ENCODE measurements at regions not wholly inside any gene's neighbourhood (a gene's known extent, or its start where the extent isn't known, plus 50 kb on each side); places are given as distances from the start of the nearest gene placed in this dataset.
"Not testable (repeated sequence)": the region's sequence is repeated elsewhere in the genome, so short reads cannot be mapped to it uniquely, and the experiment has no call there.

- H3K4me3 ChIP-seq (ENCODE audit: low read length), result no peak overlapping the region
- TF ChIP-seq ZNF274 (IDR thresholded peaks at IDR 0.05; ENCODE audit: low read depth, low read length), result no peak
These were observed 150.7 kb downstream of the DEFB131A start for GRCh38 chr4:9594948-9595347.

GRCh38 chr4:9595531-9595930 is 151.3 kb downstream of the DEFB131A start:
- H3K4me3 ChIP-seq (ENCODE audit: low read length), result not testable (repeated sequence)

GRCh38 chr4:9599266-9599665 is 155.1 kb downstream of the DEFB131A start:
- no peak overlapping the region for H3K4me3 ChIP-seq (ENCODE audit: low read length)
- TF ChIP-seq ZNF274 (IDR thresholded peaks at IDR 0.05; ENCODE audit: low read depth, low read length), result no peak

GRCh38 chr4:9600246-9600645 is 156.0 kb downstream of the DEFB131A start:
- no peak for TF ChIP-seq ZNF274 (IDR thresholded peaks at IDR 0.05; ENCODE audit: low read depth, low read length)
- no peak overlapping the region for H3K4me3 ChIP-seq (ENCODE audit: low read length)

GRCh38 chr4:9602389-9602914 is 158.2 kb downstream of the DEFB131A start:
- no peak for TF ChIP-seq ZNF274 (IDR thresholded peaks at IDR 0.05; ENCODE audit: low read depth, low read length)
- H3K4me3 ChIP-seq (ENCODE audit: low read length), result no peak overlapping the region

- not testable (repeated sequence) for H3K4me3 ChIP-seq (ENCODE audit: low read length)
These were observed 160.0 kb downstream of the DEFB131A start for GRCh38 chr4:9604031-9604892.

GRCh38 chr4:9604893-9605190 is 160.6 kb downstream of the DEFB131A start:
- not testable (repeated sequence) for H3K4me3 ChIP-seq (ENCODE audit: low read length)

GRCh38 chr4:9608300-9608699 is 164.1 kb downstream of the DEFB131A start:
- no peak for TF ChIP-seq ZNF274 (IDR thresholded peaks at IDR 0.05; ENCODE audit: low read depth, low read length)

GRCh38 chr4:9610321-9610720 is 166.1 kb downstream of the DEFB131A start:
- not testable (repeated sequence) for H3K4me3 ChIP-seq (ENCODE audit: low read length)

More at GRCh38 chr4:9608300-9608699, 164.1 kb downstream of the DEFB131A start:
- no peak overlapping the region for H3K4me3 ChIP-seq (ENCODE audit: low read length)

- no peak overlapping the region for H3K4me3 ChIP-seq (ENCODE audit: low read length)
- TF ChIP-seq ZNF274 (IDR thresholded peaks at IDR 0.05; ENCODE audit: low read depth, low read length), result no peak
These were observed 166.9 kb downstream of the DEFB131A start for GRCh38 chr4:9611101-9611500.

GRCh38 chr4:9636411-9636810 is 145.0 kb upstream of the DRD5 start:
- H3K4me3 ChIP-seq (ENCODE audit: low read length), result not testable (repeated sequence)

- H3K4me3 ChIP-seq (ENCODE audit: low read length), result not testable (repeated sequence)
These were observed 121.8 kb upstream of the DRD5 start for GRCh38 chr4:9659678-9660077.

- not testable (repeated sequence) for H3K4me3 ChIP-seq (ENCODE audit: low read length)
These were observed 120.5 kb upstream of the DRD5 start for GRCh38 chr4:9660955-9661354.

GRCh38 chr4:9670725-9671124 is 110.7 kb upstream of the DRD5 start:
- not testable (repeated sequence) for H3K4me3 ChIP-seq (ENCODE audit: low read length)

- H3K4me3 ChIP-seq (ENCODE audit: low read length), result not testable (repeated sequence)
These were observed 104.1 kb upstream of the DRD5 start for GRCh38 chr4:9677357-9677756.

- TF ChIP-seq ZNF274 (IDR thresholded peaks at IDR 0.05; ENCODE audit: low read depth, low read length), result no peak
- H3K4me3 ChIP-seq (ENCODE audit: low read length), result no peak overlapping the region
These were observed 101.5 kb upstream of the DRD5 start for GRCh38 chr4:9679704-9680478.

GRCh38 chr4:9683174-9683573 is 98.3 kb upstream of the DRD5 start:
- not testable (repeated sequence) for H3K4me3 ChIP-seq (ENCODE audit: low read length)

GRCh38 chr4:9685016-9685415 is 96.4 kb upstream of the DRD5 start:
- not testable (repeated sequence) for H3K4me3 ChIP-seq (ENCODE audit: low read length)
